ENCODE measurements at regions not wholly inside any gene's neighbourhood (a gene's known extent, or its start where the extent isn't known, plus 50 kb on each side); places are given as distances from the start of the nearest gene placed in this dataset.

GRCh38 chr2:160680294-160680693 is 186.7 kb upstream of the RBMS1 start:
- no peak for DNase-seq

- DNase-seq: no peak
Measured at GRCh38 chr2:160680974-160681373, 187.4 kb upstream of the RBMS1 start.

GRCh38 chr2:160683206-160683605 is 189.6 kb upstream of the RBMS1 start:
- DNase-seq: no peak

- no peak for DNase-seq
Measured at GRCh38 chr2:160687629-160688028, 194.0 kb upstream of the RBMS1 start.

- no peak for DNase-seq
Measured at GRCh38 chr2:160689441-160689840, 195.8 kb upstream of the RBMS1 start.

- DNase-seq: no peak
Measured at GRCh38 chr2:160694221-160694620, 200.6 kb upstream of the RBMS1 start.

- no peak for DNase-seq
Measured at GRCh38 chr2:160694631-160695030, 201.0 kb upstream of the RBMS1 start.

- DNase-seq: no peak
Measured at GRCh38 chr2:160695402-160696086, 201.9 kb upstream of the RBMS1 start.

GRCh38 chr2:160696087-160696452 is 202.5 kb upstream of the RBMS1 start:
- DNase-seq: no peak

- DNase-seq: no peak
Measured at GRCh38 chr2:160697817-160698216, 204.2 kb upstream of the RBMS1 start.

- DNase-seq: no peak
Measured at GRCh38 chr2:160700021-160700814, 206.6 kb upstream of the RBMS1 start.

GRCh38 chr2:160701822-160702221 is 208.2 kb upstream of the RBMS1 start:
- DNase-seq: no peak

- DNase-seq: no peak
Measured at GRCh38 chr2:160702754-160703153, 209.1 kb upstream of the RBMS1 start.

- DNase-seq: no peak
Measured at GRCh38 chr2:160703648-160704585, 210.3 kb upstream of the RBMS1 start.

GRCh38 chr2:160715428-160715827 is 221.8 kb upstream of the RBMS1 start:
- no peak for DNase-seq

- no peak for DNase-seq
Measured at GRCh38 chr2:160719116-160719515, 225.5 kb upstream of the RBMS1 start.

- DNase-seq: no peak
Measured at GRCh38 chr2:160720098-160720497, 226.5 kb upstream of the RBMS1 start.

- no peak for DNase-seq
Measured at GRCh38 chr2:160721089-160722040, 227.8 kb upstream of the RBMS1 start.

GRCh38 chr2:160726046-160726445 is 232.4 kb upstream of the RBMS1 start:
- DNase-seq: no peak

GRCh38 chr2:160730296-160730995 is 236.8 kb upstream of the RBMS1 start:
- no peak for DNase-seq

GRCh38 chr2:160731415-160731814 is 237.8 kb upstream of the RBMS1 start:
- no peak for DNase-seq

- DNase-seq: no peak
Measured at GRCh38 chr2:160731856-160732255, 238.2 kb upstream of the RBMS1 start.

Measured in NCI-H526 (cell line).